Gastrocnemius medialis (tissue), 4 donors: ENCODE measurements at regions not wholly inside any gene's neighbourhood (a gene's known extent, or its start where the extent isn't known, plus 50 kb on each side); places are given as distances from the start of the nearest gene placed in this dataset.

Experiments
- CTCF ChIP-seq, 5 experiments: fragments of 450-650 bp in 3 of 5; fragments of 200-600 bp in 2 of 5; sonication (generic) in 2 of 5; IDR thresholded peaks in 4 of 5; conservative IDR thresholded peaks in 1 of 5; 1 replicate in 4 of 5; 2 replicates in 1 of 5; pipeline ENCODE4 v1.5.1; 2016 to 2019; ENCODE audit warnings: antibody characterized with exemption in 5 of 5, mild to moderate bottlenecking in 3 of 5, moderate library complexity in 3 of 5
- POLR2A ChIP-seq, 2 donors: fragments of 450-650 bp; IDR thresholded peaks; one replicate each; pipeline ENCODE4 v1.6.1; 2017; ENCODE audit warnings: antibody characterized with exemption in 2 of 2, mild to moderate bottlenecking in 2 of 2, moderate library complexity in 2 of 2

- TF ChIP-seq CTCF (IDR thresholded peaks at IDR 0.05 in 4 of 5, conservative IDR thresholded peaks at IDR 0.05 in 1 of 5) = no peak
- TF ChIP-seq POLR2A (IDR thresholded peaks at IDR 0.05) = no peak
These were observed 647.3 kb upstream of the DIPK2B start for GRCh38 chrX:45847961-45848360.
